ENCODE measurements at regions not wholly inside any gene's neighbourhood (a gene's known extent, or its start where the extent isn't known, plus 50 kb on each side); places are given as distances from the start of the nearest gene placed in this dataset.

- Mint-ChIP-seq H3K4me1 (ENCODE audit: low read depth) (no peaks in the 10 kb centered on the region), H3K27ac (no peak overlapping the region), H3K4me3 (no peak overlapping the region), H3K9me3 (no peaks in the 10 kb centered on the region), H3K36me3 (ENCODE audit: low read depth) (no peaks in the 10 kb centered on the region), H3K27me3 (peaks cover 56% of the 10 kb centered on the region)
- Histone ChIP-seq H3K4me1 (ENCODE audit: insufficient read depth, low read length) (no peaks in the 10 kb centered on the region), H3K36me3 (ENCODE audit: insufficient read depth, low read length) (no peaks in the 10 kb centered on the region), H3K27ac (ENCODE audit: low read depth in 1 of 2, low read length in 2 of 2) (no peak overlapping the region), H3K4me3 (ENCODE audit: low read length) (no peak overlapping the region), H3K9me3 (ENCODE audit: control insufficient read depth in 1 of 2, insufficient read depth in 1 of 2, low read length in 2 of 2) (peaks cover 0 to 4% of the 10 kb centered on the region in 2 experiments), H3K27me3 (ENCODE audit: control insufficient read depth in 1 of 2, insufficient read depth in 2 of 2, low read length in 2 of 2) (peaks cover 0 to 13% of the 10 kb centered on the region in 2 experiments)
- ATAC-seq (ENCODE audit: poor library complexity) (no peak), DNase-seq (no peak)
- ChIA-PET CTCF (no interaction called here), POLR2A (no interaction called here)
- TF ChIP-seq, protein P1, sequence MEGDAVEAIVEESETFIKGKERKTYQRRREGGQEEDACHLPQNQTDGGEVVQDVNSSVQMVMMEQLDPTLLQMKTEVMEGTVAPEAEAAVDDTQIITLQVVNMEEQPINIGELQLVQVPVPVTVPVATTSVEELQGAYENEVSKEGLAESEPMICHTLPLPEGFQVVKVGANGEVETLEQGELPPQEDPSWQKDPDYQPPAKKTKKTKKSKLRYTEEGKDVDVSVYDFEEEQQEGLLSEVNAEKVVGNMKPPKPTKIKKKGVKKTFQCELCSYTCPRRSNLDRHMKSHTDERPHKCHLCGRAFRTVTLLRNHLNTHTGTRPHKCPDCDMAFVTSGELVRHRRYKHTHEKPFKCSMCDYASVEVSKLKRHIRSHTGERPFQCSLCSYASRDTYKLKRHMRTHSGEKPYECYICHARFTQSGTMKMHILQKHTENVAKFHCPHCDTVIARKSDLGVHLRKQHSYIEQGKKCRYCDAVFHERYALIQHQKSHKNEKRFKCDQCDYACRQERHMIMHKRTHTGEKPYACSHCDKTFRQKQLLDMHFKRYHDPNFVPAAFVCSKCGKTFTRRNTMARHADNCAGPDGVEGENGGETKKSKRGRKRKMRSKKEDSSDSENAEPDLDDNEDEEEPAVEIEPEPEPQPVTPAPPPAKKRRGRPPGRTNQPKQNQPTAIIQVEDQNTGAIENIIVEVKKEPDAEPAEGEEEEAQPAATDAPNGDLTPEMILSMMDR (IDR thresholded peaks at IDR 0.05), result no peak
- intact Hi-C loops (cut with DNase I, micrococcal nuclease), result no loop called here
These were observed 201.6 kb downstream of the BMP7 start for GRCh38 chr20:57064836-57065235.

DNA sequence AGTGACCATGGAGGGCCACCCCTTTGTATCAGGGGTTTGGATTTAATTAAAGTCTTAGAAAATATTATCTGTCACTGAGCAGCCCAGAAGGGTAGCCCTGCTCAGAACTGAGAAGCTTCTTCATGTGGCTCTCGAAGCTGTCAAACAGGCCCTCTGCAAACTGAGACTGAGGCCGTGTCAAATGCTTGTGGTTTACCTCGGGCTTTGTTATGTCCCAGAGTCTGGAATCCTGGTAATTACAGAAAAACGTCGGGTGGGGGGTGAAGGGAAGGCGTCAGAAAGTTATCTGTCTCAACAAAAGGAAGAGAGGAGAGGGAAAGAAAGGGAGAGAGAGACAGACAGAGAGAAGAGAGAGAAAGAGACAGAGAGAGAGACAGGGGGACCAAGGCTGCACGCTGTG lies 200.8 kb downstream of the BMP7 start:
- no peaks in the 10 kb centered on the region for H3K4me1 ChIP-seq (ENCODE audit: insufficient read depth, low read length)
- intact Hi-C loops (cut with DNase I, micrococcal nuclease), result no loop called here
- TF ChIP-seq, protein P1 (IDR thresholded peaks at IDR 0.05), result no peak
- Mint-ChIP-seq H3K36me3 (ENCODE audit: low read depth) (no peaks in the 10 kb centered on the region), H3K4me3 (no peak overlapping the region), H3K4me1 (ENCODE audit: low read depth) (no peaks in the 10 kb centered on the region), H3K27me3 (peaks cover 62% of the 10 kb centered on the region), H3K27ac (no peak overlapping the region), H3K9me3 (no peaks in the 10 kb centered on the region)
- H3K27me3 ChIP-seq (ENCODE audit: control insufficient read depth in 1 of 2, insufficient read depth in 2 of 2, low read length in 2 of 2), result peaks cover 3 to 20% of the 10 kb centered on the region in 2 experiments
- DNase-seq (no peak), ATAC-seq (ENCODE audit: poor library complexity) (no peak)
- peaks cover 0 to 4% of the 10 kb centered on the region in 2 experiments for H3K9me3 ChIP-seq (ENCODE audit: control insufficient read depth in 1 of 2, insufficient read depth in 1 of 2, low read length in 2 of 2)
- ChIA-PET POLR2A (no interaction called here), CTCF (no interaction called here)
- H3K4me3 ChIP-seq (ENCODE audit: low read length), result no peak overlapping the region
- no peaks in the 10 kb centered on the region for H3K36me3 ChIP-seq (ENCODE audit: insufficient read depth, low read length)
- H3K27ac ChIP-seq (ENCODE audit: low read depth in 1 of 2, low read length in 2 of 2), result no peak overlapping the region

DNA sequence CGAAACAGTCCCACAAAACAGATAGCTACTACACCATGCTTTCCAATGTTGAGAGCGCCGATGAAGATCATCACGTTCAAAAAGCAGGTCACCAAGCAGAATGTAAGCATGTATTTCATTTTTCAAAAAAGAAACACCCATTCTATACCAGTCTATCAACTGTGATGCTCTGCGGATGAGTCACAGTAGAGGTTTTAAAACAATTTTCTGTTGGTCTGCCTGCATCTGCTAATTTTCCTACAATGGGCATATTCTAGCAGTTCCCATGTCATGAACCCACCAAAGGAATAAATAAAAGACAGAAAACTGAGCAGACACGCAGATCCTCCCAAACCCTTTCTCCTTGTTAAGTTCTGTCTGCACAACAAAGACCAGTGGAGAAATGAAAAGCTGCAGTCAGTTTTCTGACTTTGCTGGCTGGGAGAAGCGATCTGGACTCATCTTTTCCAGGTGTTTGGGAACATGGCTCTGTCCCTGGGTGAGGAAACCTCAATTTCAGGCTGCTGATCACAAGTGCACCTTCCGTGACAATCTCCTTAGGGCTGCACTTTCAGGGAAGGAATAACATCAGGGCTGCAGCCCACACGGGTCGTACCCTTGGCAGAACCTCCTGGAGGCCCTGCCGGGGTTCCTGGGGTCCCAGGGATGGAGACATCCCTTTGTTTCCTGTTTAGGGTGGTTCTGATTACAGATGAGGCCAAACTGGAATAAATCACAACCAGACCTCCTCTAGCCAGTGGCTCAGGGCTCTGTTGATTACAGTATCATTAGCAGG lies 200.1 kb downstream of the BMP7 start:
- ATAC-seq (ENCODE audit: poor library complexity), result no peak
- Histone ChIP-seq H3K9me3 (ENCODE audit: control insufficient read depth in 1 of 2, insufficient read depth in 1 of 2, low read length in 2 of 2) (peaks cover 0 to 4% of the 10 kb centered on the region in 2 experiments), H3K4me3 (ENCODE audit: low read length) (no peak overlapping the region), H3K27me3 (ENCODE audit: control insufficient read depth in 1 of 2, insufficient read depth in 2 of 2, low read length in 2 of 2) (peaks cover 6 to 20% of the 10 kb centered on the region in 2 experiments), H3K36me3 (ENCODE audit: insufficient read depth, low read length) (no peaks in the 10 kb centered on the region), H3K27ac (ENCODE audit: low read depth in 1 of 2, low read length in 2 of 2) (no peak overlapping the region), H3K4me1 (ENCODE audit: insufficient read depth, low read length) (no peaks in the 10 kb centered on the region)
- intact Hi-C loops (cut with DNase I, micrococcal nuclease), result no loop called here
- Mint-ChIP-seq H3K4me1 (ENCODE audit: low read depth) (peaks cover 5% of the 10 kb centered on the region), H3K27me3 (peaks cover 69% of the 10 kb centered on the region), H3K36me3 (ENCODE audit: low read depth) (no peaks in the 10 kb centered on the region), H3K9me3 (no peaks in the 10 kb centered on the region), H3K4me3 (no peak overlapping the region), H3K27ac (no peak overlapping the region)
- CTCF ChIA-PET, result no interaction called here
- TF ChIP-seq, protein P1 (IDR thresholded peaks at IDR 0.05), result no peak
- POLR2A ChIA-PET, result no interaction called here
- DNase-seq, result no peak

Data from CD4-positive, alpha-beta T cell (primary cell).